Mesothelial cell of epicardium (in vitro differentiated cells): ENCODE measurements at regions not wholly inside any gene's neighbourhood (a gene's known extent, or its start where the extent isn't known, plus 50 kb on each side); places are given as distances from the start of the nearest gene placed in this dataset.
"Not testable (repeated sequence)": the region's sequence is repeated elsewhere in the genome, so short reads cannot be mapped to it uniquely, and the experiment has no call there.

Source experiments
- DNase-seq, 2 experiments: peaks; one replicate each; pipeline ENCODE4 v3.0.0; 2021; ENCODE audit warnings: low spot score in 2 of 2; ENCODE audit not compliant: unreplicated experiment in 2 of 2
- H3K27ac Mint-ChIP-seq: 2 replicates; pipeline ENCODE4 v1.8.0; 2021; ENCODE audit warnings: mixed read lengths
- H3K27me3 Mint-ChIP-seq: 2 replicates; pipeline ENCODE4 v1.8.0; 2021; ENCODE audit warnings: low read depth, mixed read lengths
- H3K36me3 Mint-ChIP-seq: 2 replicates; pipeline ENCODE4 v1.8.0; 2021; ENCODE audit warnings: mixed read lengths
- H3K4me1 Mint-ChIP-seq: 2 replicates; pipeline ENCODE4 v1.8.0; 2021; ENCODE audit warnings: mixed read lengths
- H3K4me3 Mint-ChIP-seq: 2 replicates; pipeline ENCODE4 v1.8.0; 2021; ENCODE audit warnings: mild to moderate bottlenecking, moderate library complexity, mixed read lengths
- H3K9me3 Mint-ChIP-seq: 2 replicates; pipeline ENCODE4 v1.8.0; 2021; ENCODE audit warnings: mixed read lengths
- CTCF ChIP-seq: fragments of 200-600 bp; sonication (generic); IDR thresholded peaks from one replicate; pipeline ENCODE4 v1.5.0; 2021; ENCODE audit warnings: antibody characterized with exemption; ENCODE audit not compliant: unreplicated experiment

GRCh38 chr9:22189471-22189870 lies 180.4 kb upstream of the CDKN2B start:
- Mint-ChIP-seq H3K4me3 (no peak overlapping the region), H3K4me1 (no peaks in the 10 kb centered on the region), H3K27ac (no peak overlapping the region), H3K27me3 (no peaks in the 10 kb centered on the region), H3K36me3 (peaks cover 2% of the 10 kb centered on the region), H3K9me3 (peaks cover 22% of the 10 kb centered on the region)
- TF ChIP-seq CTCF: no peak
- DNase-seq: no peak

- H3K4me1 Mint-ChIP-seq, H3K36me3 Mint-ChIP-seq, H3K4me3 Mint-ChIP-seq, H3K27me3 Mint-ChIP-seq, H3K27ac Mint-ChIP-seq, DNase-seq: not testable (repeated sequence)
- H3K9me3 Mint-ChIP-seq: peaks cover 14% of the 10 kb centered on the region
These were observed 187.9 kb upstream of the CDKN2B start for GRCh38 chr9:22197000-22197399.

GRCh38 chr9:22198681-22199080 lies 189.6 kb upstream of the CDKN2B start:
- Mint-ChIP-seq H3K4me3 (no peak overlapping the region), H3K4me1 (peaks cover 3% of the 10 kb centered on the region), H3K9me3 (peaks cover 9% of the 10 kb centered on the region), H3K27ac (no peak overlapping the region), H3K27me3 (no peaks in the 10 kb centered on the region), H3K36me3 (no peaks in the 10 kb centered on the region)
- no peak for TF ChIP-seq CTCF
- no peak for DNase-seq

GRCh38 chr9:22201256-22201655 lies 192.2 kb upstream of the CDKN2B start:
- H3K4me1 Mint-ChIP-seq: peaks cover 5% of the 10 kb centered on the region
- TF ChIP-seq CTCF: no peak
- no peaks in the 10 kb centered on the region for H3K27me3 Mint-ChIP-seq
- no peaks in the 10 kb centered on the region for H3K36me3 Mint-ChIP-seq
- DNase-seq: no peak
- no peak overlapping the region for H3K27ac Mint-ChIP-seq
- no peak overlapping the region for H3K4me3 Mint-ChIP-seq
- peaks cover 9% of the 10 kb centered on the region for H3K9me3 Mint-ChIP-seq

GRCh38 chr9:22203371-22204138 lies 194.4 kb upstream of the CDKN2B start:
- TF ChIP-seq CTCF: no peak
- Mint-ChIP-seq H3K4me1 (peaks cover 5% of the 10 kb centered on the region), H3K9me3 (peaks cover 3% of the 10 kb centered on the region), H3K4me3 (no peak overlapping the region), H3K27me3 (no peaks in the 10 kb centered on the region), H3K36me3 (no peaks in the 10 kb centered on the region), H3K27ac (no peak overlapping the region)
- DNase-seq: no peak

GRCh38 chr9:22204240-22204639 lies 195.1 kb upstream of the CDKN2B start:
- Mint-ChIP-seq H3K4me3 (no peak overlapping the region), H3K27ac (no peak overlapping the region), H3K9me3 (no peaks in the 10 kb centered on the region), H3K36me3 (no peaks in the 10 kb centered on the region), H3K27me3 (no peaks in the 10 kb centered on the region), H3K4me1 (peaks cover 8% of the 10 kb centered on the region)
- no peak for DNase-seq
- no peak for TF ChIP-seq CTCF
